ENCODE measurements at regions not wholly inside any gene's neighbourhood (a gene's known extent, or its start where the extent isn't known, plus 50 kb on each side); places are given as distances from the start of the nearest gene placed in this dataset.
A peak's percentile ranks its signal among the peaks of the same experiment; 100 is the strongest.
"Not testable (repeated sequence)": the region's sequence is repeated elsewhere in the genome, so short reads cannot be mapped to it uniquely, and the experiment has no call there.

DNA sequence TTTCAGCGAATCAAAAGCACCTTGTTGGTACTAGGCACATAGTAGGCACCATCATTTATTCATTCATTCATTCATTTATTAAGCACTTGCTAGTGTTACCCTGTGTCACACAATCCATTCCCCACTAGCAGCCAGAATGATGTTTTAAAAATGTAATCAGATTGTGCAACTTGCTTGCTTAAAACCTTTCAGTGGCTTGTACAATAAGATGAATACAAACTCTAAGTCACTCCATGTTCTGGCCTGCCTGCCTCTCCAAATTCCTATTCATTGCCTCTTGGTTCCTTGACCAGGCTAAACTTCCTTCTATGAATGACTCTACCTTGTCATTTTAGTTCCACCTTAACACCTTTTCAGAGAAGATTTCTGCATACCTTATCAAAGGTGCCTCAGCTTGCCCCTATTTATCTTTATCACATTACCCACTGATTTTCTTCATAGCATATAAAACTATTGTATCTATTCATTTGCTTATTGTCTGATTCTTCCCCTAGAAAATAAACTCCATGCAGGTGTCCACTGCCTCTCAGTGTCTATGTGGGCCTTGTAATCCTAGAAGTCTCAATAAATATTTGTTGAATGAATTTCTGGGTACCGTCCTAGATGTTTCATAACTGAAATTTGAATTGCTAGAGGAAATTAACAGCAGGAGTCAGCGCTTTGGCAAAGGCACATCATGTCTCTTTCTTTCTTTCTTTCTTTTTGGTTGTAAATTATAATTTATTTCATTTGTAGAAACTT, 169.5 kb downstream of the TMEM26 start:
- no peak for TF ChIP-seq JUND (IDR thresholded peaks at IDR 0.05; ENCODE audit: low read depth)
- in situ Hi-C loops (cut with HindIII; ENCODE audit: low pct_unique_long_range_greater_than_20kb, low sequenced_read_pairs): no loop called here
- no peak for DNase-seq (ENCODE audit: low read depth in 1 of 2, low spot score in 1 of 2)

DNA sequence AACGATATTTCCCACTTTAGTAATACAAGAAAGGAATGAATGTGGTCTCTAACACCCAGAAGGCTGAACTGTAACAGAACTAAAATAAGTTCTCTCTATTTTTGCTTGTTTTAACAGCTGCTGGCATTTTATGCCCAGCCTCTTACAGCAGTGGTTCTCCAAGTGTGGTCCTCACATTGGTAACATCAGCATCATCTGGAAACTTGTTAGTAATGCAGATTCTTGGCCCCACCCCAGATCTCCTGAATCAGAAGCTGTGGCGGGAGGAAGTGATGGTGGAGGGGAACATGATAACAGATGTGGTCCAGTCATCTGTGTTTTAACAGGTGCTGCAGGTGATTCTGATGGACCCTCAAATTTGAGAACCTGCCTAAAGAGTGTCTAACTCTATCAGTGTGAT, 170.1 kb downstream of the TMEM26 start:
- TF ChIP-seq JUND (IDR thresholded peaks at IDR 0.05; ENCODE audit: low read depth): no peak
- DNase-seq (ENCODE audit: low read depth in 1 of 2, low spot score in 1 of 2): no peak
- in situ Hi-C loops (cut with HindIII; ENCODE audit: low pct_unique_long_range_greater_than_20kb, low sequenced_read_pairs): no loop called here

DNA sequence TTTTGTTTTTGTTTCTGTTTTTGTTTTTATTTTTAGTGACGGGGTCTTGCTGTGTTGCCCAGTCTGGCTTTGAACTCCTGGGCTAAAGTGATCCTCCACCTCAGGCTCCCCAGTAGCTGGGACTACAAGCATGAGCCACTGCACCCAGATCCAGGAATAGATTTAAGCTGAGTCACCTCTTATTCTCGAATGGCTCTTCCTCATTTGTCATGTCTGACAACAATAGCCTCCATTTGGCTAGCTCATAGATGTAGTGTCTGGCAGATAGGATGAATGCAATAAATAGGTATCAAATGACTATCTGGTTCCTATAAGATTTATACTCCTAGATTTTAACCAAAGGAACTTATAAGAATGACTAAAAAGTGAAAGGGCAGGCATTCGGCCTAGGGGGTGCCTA, 172.9 kb downstream of the TMEM26 start:
- TF ChIP-seq JUND (IDR thresholded peaks at IDR 0.05; ENCODE audit: low read depth): no peak
- in situ Hi-C loops (cut with HindIII; ENCODE audit: low pct_unique_long_range_greater_than_20kb, low sequenced_read_pairs): no loop called here
- no peak for DNase-seq (ENCODE audit: low read depth in 1 of 2, low spot score in 1 of 2)

DNA sequence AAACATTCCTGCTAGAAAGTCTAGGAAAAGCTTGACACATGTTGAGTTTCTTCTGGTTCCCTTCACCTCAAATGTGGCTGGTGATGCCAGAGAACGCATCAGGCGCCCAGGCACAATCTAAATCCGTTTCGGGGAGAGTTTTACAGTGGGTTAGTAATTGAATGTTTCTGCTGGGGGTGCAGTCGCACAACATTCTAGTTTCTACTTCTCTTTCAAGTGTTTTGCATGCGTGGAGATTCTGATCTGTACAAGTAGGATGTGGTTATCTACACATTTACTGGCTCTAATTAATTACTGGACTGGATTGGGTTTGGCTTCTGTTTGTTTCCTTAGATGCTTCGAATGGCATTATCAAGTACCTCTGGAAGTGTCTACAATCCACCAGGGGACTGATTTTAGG, 173.8 kb downstream of the TMEM26 start:
- in situ Hi-C loops (cut with HindIII; ENCODE audit: low pct_unique_long_range_greater_than_20kb, low sequenced_read_pairs): no loop called here
- no peak for DNase-seq (ENCODE audit: low read depth in 1 of 2, low spot score in 1 of 2)
- TF ChIP-seq JUND (IDR thresholded peaks at IDR 0.05; ENCODE audit: low read depth): no peak

DNA sequence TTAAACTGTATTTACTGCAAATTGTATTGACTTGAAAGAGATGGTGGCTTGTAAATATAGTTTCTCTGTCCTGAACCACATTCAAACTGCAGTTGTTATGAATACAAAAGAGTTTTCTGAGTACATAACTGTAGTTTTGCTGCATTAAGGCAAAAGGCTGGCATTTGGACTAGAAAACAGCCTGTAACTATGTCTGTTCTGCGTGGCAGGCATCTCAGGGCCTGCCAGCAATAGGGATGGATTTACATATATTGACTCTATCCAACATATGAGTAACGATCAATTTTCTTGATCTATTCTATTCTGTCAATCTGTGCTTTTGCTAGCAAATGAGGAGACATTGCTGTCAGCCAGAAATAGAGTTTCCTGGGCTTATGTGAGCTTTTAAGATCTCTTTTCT, 174.6 kb downstream of the TMEM26 start:
- TF ChIP-seq JUND (IDR thresholded peaks at IDR 0.05; ENCODE audit: low read depth): no peak
- DNase-seq (ENCODE audit: low read depth in 1 of 2, low spot score in 1 of 2): no peak
- in situ Hi-C loops (cut with HindIII; ENCODE audit: low pct_unique_long_range_greater_than_20kb, low sequenced_read_pairs): no loop called here

DNA sequence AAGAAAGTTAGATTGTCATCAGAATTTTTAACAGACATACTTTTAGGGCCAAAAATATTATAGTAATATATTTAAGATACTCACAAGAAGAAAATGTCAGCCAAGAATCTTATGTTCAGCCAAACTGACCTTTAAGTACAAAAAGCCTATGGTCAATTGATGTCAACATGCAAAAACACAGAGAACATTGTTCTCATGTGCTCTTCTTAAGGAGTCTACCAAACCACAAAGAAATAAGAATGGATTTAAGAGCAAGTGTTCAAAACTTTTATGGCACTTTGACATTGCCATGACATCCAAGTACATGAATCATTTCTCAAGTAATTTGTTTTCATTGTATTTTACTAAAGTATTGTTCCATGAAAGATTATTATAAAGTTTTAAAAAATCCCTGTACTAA, 180.4 kb downstream of the TMEM26 start:
- in situ Hi-C loops (cut with HindIII; ENCODE audit: low pct_unique_long_range_greater_than_20kb, low sequenced_read_pairs): no loop called here
- no peak for TF ChIP-seq JUND (IDR thresholded peaks at IDR 0.05; ENCODE audit: low read depth)
- DNase-seq (ENCODE audit: low read depth in 1 of 2, low spot score in 1 of 2): no peak

DNA sequence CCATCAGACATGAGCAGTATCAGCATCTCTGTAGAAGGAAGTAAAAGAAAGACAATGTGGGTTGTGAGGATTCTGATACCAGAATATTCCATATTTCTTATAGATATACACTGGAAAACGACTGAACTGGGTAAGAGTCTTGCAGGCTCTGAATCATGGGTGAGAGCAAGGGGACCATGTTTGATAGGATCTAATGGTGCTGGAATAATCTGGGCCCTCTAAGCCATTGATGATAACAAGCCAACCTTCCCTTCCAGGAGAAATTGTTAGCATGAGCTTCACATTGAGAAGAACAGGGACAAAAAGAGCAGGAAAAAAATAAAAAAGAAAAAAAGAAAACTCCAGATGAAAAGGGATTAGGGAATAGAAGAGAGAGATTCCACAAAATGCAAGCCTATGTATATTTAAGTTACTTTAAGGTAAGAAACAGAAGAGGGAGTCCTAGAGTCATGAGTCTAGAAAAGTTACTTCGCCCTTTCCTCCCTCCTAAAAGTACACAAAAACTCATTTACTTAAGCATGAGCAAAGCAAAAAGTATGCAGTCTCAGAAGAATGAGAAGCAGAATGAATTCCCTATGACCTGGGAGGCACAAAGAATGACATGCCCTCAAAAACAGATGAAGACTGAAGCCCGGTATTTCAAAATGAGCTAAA, 181.9 kb downstream of the TMEM26 start:
- peak; percentile 99 for TF ChIP-seq JUND (IDR thresholded peaks at IDR 0.05; ENCODE audit: low read depth)
- peak; percentile 45 to 95 for DNase-seq (ENCODE audit: low read depth in 1 of 2, low spot score in 1 of 2)
- in situ Hi-C loops (cut with HindIII; ENCODE audit: low pct_unique_long_range_greater_than_20kb, low sequenced_read_pairs): no loop called here

DNA sequence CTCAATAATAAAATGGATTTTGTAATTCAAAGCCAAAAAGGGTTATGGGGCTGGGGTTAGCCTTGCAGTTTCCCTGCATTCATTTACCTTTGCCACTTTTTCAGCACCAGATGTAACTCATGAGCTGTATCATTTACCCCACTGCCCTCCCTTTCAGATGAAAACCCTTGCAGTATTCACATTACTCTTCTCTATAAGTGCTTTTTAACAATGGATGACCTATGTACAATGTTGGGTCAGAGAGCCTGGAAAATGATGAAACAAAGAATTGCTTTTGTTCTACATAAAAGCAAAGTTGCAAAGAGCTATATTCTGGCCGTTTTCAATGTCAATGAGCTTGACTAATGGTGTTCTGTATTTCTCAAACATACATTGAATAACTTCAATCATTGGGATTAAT, 189.7 kb downstream of the TMEM26 start:
- in situ Hi-C loops (cut with HindIII; ENCODE audit: low pct_unique_long_range_greater_than_20kb, low sequenced_read_pairs): no loop called here
- TF ChIP-seq JUND (IDR thresholded peaks at IDR 0.05; ENCODE audit: low read depth): no peak
- DNase-seq (ENCODE audit: low read depth in 1 of 2, low spot score in 1 of 2): no peak

DNA sequence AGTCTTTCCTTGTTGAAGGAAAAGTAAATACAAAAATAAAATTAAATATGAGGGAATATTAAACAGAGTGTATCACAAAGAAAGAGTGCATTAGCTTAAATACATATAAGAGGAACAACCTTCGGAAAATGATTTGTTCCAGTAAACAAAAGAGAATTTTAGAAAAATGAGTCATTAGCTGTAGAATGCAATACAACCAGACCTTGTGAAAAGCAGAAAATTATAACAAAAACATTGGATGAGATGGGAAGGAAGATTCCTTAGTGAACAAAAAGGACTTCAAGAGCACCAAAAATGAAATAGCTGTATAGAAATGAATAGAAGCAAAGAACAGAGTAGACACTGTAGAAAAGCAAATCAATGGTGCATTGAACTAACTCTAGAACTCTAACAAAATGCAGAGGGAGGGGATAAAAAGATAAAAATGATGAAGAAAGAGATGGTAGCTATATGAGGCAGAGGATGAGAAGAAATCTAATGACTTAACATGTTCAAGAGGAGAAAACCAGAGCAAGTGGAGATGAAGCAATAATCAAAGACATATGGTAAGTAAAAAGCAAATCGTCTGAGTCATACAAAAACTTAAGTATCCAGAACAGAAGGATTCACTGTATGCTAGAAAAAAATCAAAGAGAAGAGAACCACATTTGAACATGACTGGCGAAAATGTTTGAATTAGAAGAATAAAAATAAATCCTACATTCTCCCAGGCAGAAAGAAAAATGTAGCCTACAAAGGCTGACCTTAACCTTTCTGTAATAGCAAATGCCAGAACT, 190.5 kb downstream of the TMEM26 start:
- in situ Hi-C loops (cut with HindIII; ENCODE audit: low pct_unique_long_range_greater_than_20kb, low sequenced_read_pairs): no loop called here

DNA sequence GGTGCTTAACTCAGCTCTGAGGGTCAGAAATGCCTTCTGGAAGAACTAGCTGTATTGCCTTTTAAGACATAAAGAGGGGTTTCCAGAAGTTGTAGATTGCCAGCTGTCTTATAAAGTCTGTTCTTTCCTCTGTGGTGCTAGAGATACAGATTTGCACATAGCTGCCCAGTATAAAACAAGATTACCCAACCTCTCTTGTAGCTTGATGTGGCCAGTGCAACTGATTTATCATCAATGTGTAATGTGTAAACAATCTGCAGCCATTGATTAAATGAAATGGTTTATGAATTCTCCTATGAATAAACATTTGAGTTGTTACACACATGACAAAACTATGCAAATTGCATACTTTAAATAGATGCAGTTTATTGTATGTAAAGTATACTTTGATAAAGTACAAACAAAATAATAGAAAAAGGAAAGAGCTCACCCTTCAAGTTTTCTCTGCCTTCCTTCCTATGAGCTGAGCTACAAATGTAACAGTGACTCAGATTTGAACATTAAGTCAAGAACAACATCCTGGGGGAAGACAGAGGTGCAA, 195.2 kb downstream of the TMEM26 start:
- TF ChIP-seq JUND (IDR thresholded peaks at IDR 0.05; ENCODE audit: low read depth): no peak
- in situ Hi-C loops (cut with HindIII; ENCODE audit: low pct_unique_long_range_greater_than_20kb, low sequenced_read_pairs): no loop called here
- no peak for DNase-seq (ENCODE audit: low read depth in 1 of 2, low spot score in 1 of 2)

More for the DNA sequence above, 190.5 kb downstream of the TMEM26 start:
- no peak for TF ChIP-seq JUND (IDR thresholded peaks at IDR 0.05; ENCODE audit: low read depth)
- DNase-seq (ENCODE audit: low read depth in 1 of 2, low spot score in 1 of 2): no peak

DNA sequence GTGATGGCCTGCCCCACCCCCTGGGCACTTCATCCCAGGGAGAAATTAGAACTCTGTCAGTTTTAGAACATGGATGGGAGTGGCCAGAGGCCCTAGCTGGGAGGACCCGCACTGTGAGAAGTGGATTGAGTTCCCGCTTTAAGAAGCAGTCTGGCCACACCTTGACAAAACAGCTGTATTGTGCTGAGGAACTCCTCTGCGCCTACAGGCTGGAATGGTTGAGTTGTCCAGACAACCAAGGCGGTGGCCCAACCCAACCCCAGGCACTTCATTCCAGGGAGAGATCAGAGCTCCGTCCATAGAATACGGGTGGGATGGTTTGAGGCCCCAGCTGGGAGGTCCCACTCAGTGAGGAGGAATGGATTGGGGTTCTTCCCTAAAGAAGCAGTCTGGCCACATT, 196.0 kb downstream of the TMEM26 start:
- in situ Hi-C loops (cut with HindIII; ENCODE audit: low pct_unique_long_range_greater_than_20kb, low sequenced_read_pairs): no loop called here
- no peak for DNase-seq (ENCODE audit: low read depth in 1 of 2, low spot score in 1 of 2)
- no peak for TF ChIP-seq JUND (IDR thresholded peaks at IDR 0.05; ENCODE audit: low read depth)

DNA sequence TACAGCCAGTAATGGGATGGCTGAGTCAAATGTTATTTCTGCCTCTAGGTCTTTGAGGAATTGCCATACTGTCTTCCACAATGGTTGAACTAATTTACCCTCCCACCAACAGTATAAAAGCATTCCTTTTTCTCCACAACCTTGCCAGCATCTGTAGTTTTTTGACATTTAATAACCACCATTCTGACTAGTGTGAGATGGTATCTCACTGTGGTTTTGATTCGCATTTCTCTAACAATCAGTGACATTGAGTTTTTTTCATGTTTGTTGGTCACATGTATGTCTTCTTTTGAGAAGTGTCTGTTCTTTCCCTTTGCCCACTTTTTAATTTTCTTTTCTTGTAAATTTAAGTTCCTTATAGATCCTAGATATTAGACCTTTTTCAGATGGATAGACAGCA, 200.9 kb downstream of the TMEM26 start:
- in situ Hi-C loops (cut with HindIII; ENCODE audit: low pct_unique_long_range_greater_than_20kb, low sequenced_read_pairs); DNase-seq (ENCODE audit: low read depth in 1 of 2, low spot score in 1 of 2): not testable (repeated sequence)

DNA sequence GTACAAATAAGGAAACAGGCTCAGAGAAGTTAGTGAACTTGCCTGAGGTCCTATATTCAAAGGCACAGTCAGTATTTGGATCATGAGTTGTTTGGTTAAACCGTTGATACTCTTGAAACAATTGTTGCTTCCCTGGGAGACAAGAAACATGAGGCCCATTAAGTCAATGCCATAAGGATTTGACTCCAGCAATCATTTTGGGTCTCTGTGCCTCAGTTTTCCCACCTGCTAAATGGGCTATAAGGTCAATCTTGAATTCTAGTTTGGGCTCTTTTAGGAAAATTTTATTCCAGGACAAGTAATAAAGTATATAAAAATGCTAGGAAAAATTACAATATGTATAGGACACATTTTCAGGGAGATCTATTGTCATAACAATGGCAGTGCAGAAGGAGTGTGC, 202.1 kb downstream of the TMEM26 start:
- in situ Hi-C loops (cut with HindIII; ENCODE audit: low pct_unique_long_range_greater_than_20kb, low sequenced_read_pairs): no loop called here
- no peak for TF ChIP-seq JUND (IDR thresholded peaks at IDR 0.05; ENCODE audit: low read depth)
- DNase-seq (ENCODE audit: low read depth in 1 of 2, low spot score in 1 of 2): no peak

Measured in T47D (cell line).